H1 (cell line): ENCODE measurements at regions not wholly inside any gene's neighbourhood (a gene's known extent, or its start where the extent isn't known, plus 50 kb on each side); places are given as distances from the start of the nearest gene placed in this dataset.

Experiments
- CTCF ChIA-PET: fragments of 300-600 bp; sonication (Branson Sonifier 250); formaldehyde crosslinking; loops from one replicate; lab custom pipeline; 2021; ENCODE audit not compliant: partially characterized antibody; lab: Charles Lee
- POLR2A ChIA-PET: fragments of 300-600 bp; sonication (Branson Sonifier 250); formaldehyde crosslinking; loops from one replicate; lab custom pipeline; 2021; ENCODE audit warnings: inconsistent platforms; ENCODE audit not compliant: partially characterized antibody; lab: Charles Lee
- DNase-seq, 2 experiments: peaks; one replicate each; pipeline versions ENCODE4 v3.0.0 to v3.0.0-alpha.2; 2010 to 2022; ENCODE audit warnings: low spot score in 2 of 2, low read depth in 1 of 2, mixed read lengths in 1 of 2
- FAIRE-seq: peaks from 2 replicates; lab custom pipeline; 2011; peaks lifted over from hg19 to GRCh38; lab: Jason Lieb, UNC
- H2AFZ ChIP-seq: 2 replicates; pipeline ENCODE4 v1.8.1; 2012; ENCODE audit warnings: low read length, inconsistent platforms
- H2AK5ac ChIP-seq: 2 replicates; pipeline ENCODE4 v1.6.1; 2013; ENCODE audit warnings: low read depth, low read length
- H2BK120ac ChIP-seq: replicated peaks from 2 replicates; pipeline ENCODE3; 2013; ENCODE audit warnings: low read depth, low read length, inconsistent platforms
- H2BK12ac ChIP-seq: 2 replicates; pipeline ENCODE4 v1.6.1; 2013; ENCODE audit warnings: low read depth, low read length
- H2BK15ac ChIP-seq: 2 replicates; pipeline ENCODE4 v1.6.1; 2013; ENCODE audit warnings: low read length
- H2BK20ac ChIP-seq: 2 replicates; pipeline ENCODE4 v1.6.1; 2013; ENCODE audit warnings: low read length
- H2BK5ac ChIP-seq: 2 replicates; pipeline ENCODE4 v1.6.1; 2013; ENCODE audit warnings: low read depth, low read length
- H3K14ac ChIP-seq: 2 replicates; pipeline ENCODE4 v1.6.1; 2013; ENCODE audit warnings: inconsistent platforms; ENCODE audit not compliant: insufficient read length
- H3K18ac ChIP-seq: 2 replicates; pipeline ENCODE4 v1.6.1; 2013; ENCODE audit warnings: low read length; ENCODE audit errors: extremely low read depth
- H3K23ac ChIP-seq: 2 replicates; pipeline ENCODE4 v1.6.1; 2013; ENCODE audit warnings: inconsistent platforms; ENCODE audit not compliant: insufficient read length
- H3K23me2 ChIP-seq: 2 replicates; pipeline ENCODE4 v1.6.1; 2013; ENCODE audit warnings: low read depth, low read length
- H3K27ac ChIP-seq: 2 replicates; pipeline ENCODE4 v1.6.1; 2011; ENCODE audit warnings: low read depth, low read length, inconsistent platforms
- H3K27me3 ChIP-seq, 4 experiments: replicated peaks in 1 of 4; 1 replicate in 1 of 4; 2 replicates in 3 of 4; pipeline versions ENCODE4 v1.6.1 to v1.8.1; 2011 to 2013; ENCODE audit warnings: low read length in 3 of 4, mild to moderate bottlenecking in 3 of 4, inconsistent platforms in 2 of 4, mixed read lengths in 2 of 4, moderate library complexity in 1 of 4; ENCODE audit not compliant: control insufficient read depth in 3 of 4, insufficient read depth in 3 of 4; ENCODE audit errors: extremely low read depth in 1 of 4
- H3K36me3 ChIP-seq, 4 experiments: 2 replicates each; pipeline versions ENCODE4 v1.6.1 to v1.8.1; 2011 to 2013; ENCODE audit warnings: mild to moderate bottlenecking in 4 of 4, low read length in 3 of 4, moderate library complexity in 2 of 4, control low read depth in 1 of 4, inconsistent platforms in 1 of 4; ENCODE audit not compliant: insufficient read depth in 4 of 4, control insufficient read depth in 2 of 4
- H3K4ac ChIP-seq: replicated peaks from 2 replicates; pipeline ENCODE3; 2013; ENCODE audit warnings: low read length, low read depth, mixed read lengths, inconsistent platforms; ENCODE audit not compliant: insufficient read length
- H3K4me1 ChIP-seq, 4 experiments: replicated peaks in 1 of 4; 1 replicate in 1 of 4; 2 replicates in 3 of 4; pipeline versions ENCODE4 v1.6.1 to v1.8.1; 2011 to 2013; ENCODE audit warnings: low read length in 3 of 4, inconsistent platforms in 2 of 4, mixed read lengths in 1 of 4; ENCODE audit not compliant: insufficient read depth in 4 of 4, control insufficient read depth in 3 of 4
- H3K4me2 ChIP-seq, 2 experiments: 2 replicates each; pipeline versions ENCODE4 v1.6.1 to v1.8.1; 2011 to 2013; ENCODE audit warnings: low read depth in 2 of 2, low read length in 2 of 2, control low read depth in 1 of 2, inconsistent platforms in 1 of 2, mild to moderate bottlenecking in 1 of 2; ENCODE audit not compliant: insufficient read depth in 1 of 2
- H3K4me3 ChIP-seq, 4 experiments: fragments of 200-600, 300-600 bp in 1 of 4; sonication (generic), shearing (Covaris generic), sonication (Bioruptor Twin) in 1 of 4; 2 replicates each; pipeline versions ENCODE4 v1.5.1 to v1.8.1; 2011 to 2016; ENCODE audit warnings: low read length in 4 of 4, low read depth in 3 of 4, control low read depth in 2 of 4, inconsistent platforms in 2 of 4, mild to moderate bottlenecking in 2 of 4, mixed read lengths in 1 of 4, moderate library complexity in 1 of 4; ENCODE audit not compliant: insufficient read depth in 2 of 4; ENCODE audit errors: extremely low read depth in 1 of 4
- H3K56ac ChIP-seq: replicated peaks from 2 replicates; pipeline ENCODE3; 2013; ENCODE audit warnings: low read depth, mild to moderate bottlenecking, mixed read lengths, low read length, inconsistent platforms; ENCODE audit not compliant: insufficient read length
- H3K79me1 ChIP-seq: 2 replicates; pipeline ENCODE4 v1.6.1; 2013; ENCODE audit warnings: low read depth, low read length, control low read depth
- H3K79me2 ChIP-seq, 2 experiments: 2 replicates each; pipeline versions ENCODE4 v1.6.1 to v1.8.1; 2012 to 2013; ENCODE audit warnings: low read length in 2 of 2, mild to moderate bottlenecking in 2 of 2, inconsistent platforms in 1 of 2; ENCODE audit not compliant: insufficient read depth in 2 of 2, control insufficient read depth in 1 of 2
- H3K9ac ChIP-seq, 4 experiments: replicated peaks in 1 of 4; 1 replicate in 1 of 4; 2 replicates in 3 of 4; pipeline versions ENCODE4 v1.6.1 to v1.8.1; 2011 to 2013; ENCODE audit warnings: low read depth in 3 of 4, low read length in 3 of 4, control low read depth in 2 of 4, mild to moderate bottlenecking in 2 of 4, moderate library complexity in 2 of 4, inconsistent platforms in 1 of 4; ENCODE audit errors: extremely low read depth in 1 of 4
- H3K9me3 ChIP-seq, 2 experiments: 2 replicates each; pipeline versions ENCODE4 v1.6.1 to v1.8.1; 2012 to 2013; ENCODE audit warnings: mild to moderate bottlenecking in 2 of 2, moderate library complexity in 2 of 2, control low read depth in 1 of 2, inconsistent platforms in 1 of 2, low read depth in 1 of 2, low read length in 1 of 2, mixed read lengths in 1 of 2; ENCODE audit not compliant: insufficient read depth in 2 of 2
- H4K20me1 ChIP-seq, 2 experiments: replicated peaks in 1 of 2; 2 replicates each; pipeline versions ENCODE3 to v1.8.1; 2011 to 2013; ENCODE audit warnings: inconsistent platforms in 2 of 2, low read length in 2 of 2, mild to moderate bottlenecking in 1 of 2; ENCODE audit not compliant: insufficient read depth in 2 of 2, control insufficient read depth in 1 of 2
- H4K5ac ChIP-seq: 2 replicates; pipeline ENCODE4 v1.6.1; 2013; ENCODE audit warnings: low read length, low read depth, mixed read lengths, inconsistent platforms; ENCODE audit not compliant: insufficient read length
- H4K8ac ChIP-seq: 2 replicates; pipeline ENCODE4 v1.8.0; 2013; ENCODE audit warnings: mild to moderate bottlenecking, moderate library complexity, low read length, inconsistent platforms; ENCODE audit not compliant: insufficient read depth; ENCODE audit errors: extremely low read depth
- H4K91ac ChIP-seq: replicated peaks from 2 replicates; pipeline ENCODE3; 2013; ENCODE audit warnings: low read length, mixed read lengths, inconsistent platforms; ENCODE audit not compliant: insufficient read length
- BACH1 ChIP-seq: IDR thresholded peaks from 2 replicates; pipeline ENCODE4 v1.6.1; 2012; ENCODE audit warnings: low read length, improper control_type of control experiment
- CHD2 ChIP-seq: IDR thresholded peaks from 2 replicates; pipeline ENCODE4 v1.6.1; 2012; ENCODE audit warnings: low read length, improper control_type of control experiment
- JUN ChIP-seq: IDR thresholded peaks from 2 replicates; pipeline ENCODE4 v1.6.1; 2011; ENCODE audit warnings: low read depth, mild to moderate bottlenecking, improper control_type of control experiment, low read length
- PHF8 ChIP-seq: fragments of 200-600 bp; sonication (generic); conservative IDR thresholded peaks from 2 replicates; pipeline ENCODE4 v1.7.1; 2012; ENCODE audit warnings: low read depth, mild to moderate bottlenecking, inconsistent platforms, low read length, moderate library complexity
- SP2 ChIP-seq: IDR thresholded peaks from 2 replicates; pipeline ENCODE4 v1.6.1; 2012; ENCODE audit warnings: mild to moderate bottlenecking, low read length, inconsistent platforms
- SP4 ChIP-seq: IDR thresholded peaks from 2 replicates; pipeline ENCODE4 v1.6.1; 2012; ENCODE audit warnings: low read length, inconsistent platforms
- TAF1 ChIP-seq: IDR thresholded peaks from 2 replicates; pipeline ENCODE4 v1.6.1; 2011; ENCODE audit warnings: mild to moderate bottlenecking, low read depth, low read length
- WGBS, 2 experiments: shearing (Covaris generic) in 1 of 2; methylation state at CpG; one replicate each; pipeline versions ENCODE4 v1.1.6 to v1.1.7; 2013 to 2015; ENCODE audit warnings: low lambda C conversion rate in 2 of 2, mixed read lengths in 2 of 2, inconsistent platforms in 1 of 2, low coverage in 1 of 2, missing lambda C conversion rate in 1 of 2; ENCODE audit not compliant: insufficient replicate concordance in 2 of 2, insufficient coverage in 1 of 2, insufficient read length in 1 of 2; ENCODE audit errors: extremely low coverage in 1 of 2, missing lambda C conversion rate in 1 of 2; 5-methylcytosine and 5-hydroxymethylcytosine counted together

DNA sequence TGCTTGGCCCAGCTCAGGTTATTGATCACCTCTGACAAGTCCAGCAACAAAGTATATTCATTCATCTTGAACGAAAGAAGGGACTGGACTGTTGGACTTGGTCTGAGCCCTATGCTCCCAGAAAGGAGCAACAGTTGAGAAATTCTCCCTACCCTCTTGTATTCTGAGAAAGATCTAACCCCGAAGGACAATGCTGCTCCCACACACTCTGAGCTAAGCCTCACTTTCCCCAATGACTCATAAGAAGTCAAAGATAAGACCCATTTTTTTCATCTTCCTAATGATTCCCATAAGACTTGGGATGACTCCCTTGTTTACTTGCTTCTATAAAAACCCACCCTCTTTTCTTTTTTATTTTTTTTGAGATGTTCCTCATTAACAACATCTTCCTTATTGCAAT is 549.4 kb upstream of the MDFIC2 start:
- Histone ChIP-seq H2BK12ac (no peak overlapping the region), H3K14ac (no peak overlapping the region), H3K4me2 (no peak overlapping the region), H3K18ac (no peak overlapping the region), H3K79me2 (no peaks in the 10 kb centered on the region), H3K27me3 (peaks cover 0 to 1% (median 0%) of the 10 kb centered on the region in 4 experiments; a peak in 1 of 7 replicates), H3K4me1 (no peaks in the 10 kb centered on the region; a peak in 1 of 7 replicates), H4K8ac (no peak overlapping the region), H3K56ac (no peak overlapping the region), H2BK5ac (no peak overlapping the region), H2AK5ac (no peak overlapping the region), H4K91ac (no peak overlapping the region), H2BK120ac (no peak overlapping the region), H3K23me2 (no peaks in the 10 kb centered on the region), H3K36me3 (no peaks in the 10 kb centered on the region), H3K27ac (no peak overlapping the region), H3K4me3 (no peak overlapping the region), H3K9ac (no peak overlapping the region), H3K79me1 (no peaks in the 10 kb centered on the region), H4K5ac (no peak overlapping the region), H2BK20ac (no peak overlapping the region), H2AFZ (no peak overlapping the region), H2BK15ac (no peak overlapping the region), H3K9me3 (peaks cover 7 to 9% of the 10 kb centered on the region in 2 experiments; a peak in 3 of 4 replicates), H4K20me1 (no peaks in the 10 kb centered on the region), H3K23ac (no peak overlapping the region), H3K4ac (no peak overlapping the region)
- WGBS, 2 experiments, result 88% methylated on average over 2 of the region's 2 CpGs; no CpG with 5 or more reads in 1 of the 2 experiments
- FAIRE-seq (no peak), DNase-seq (no peak)
- TF ChIP-seq CHD2 (no peak), JUN (no peak), SP2 (no peak), BACH1 (no peak), PHF8 (no peak), TAF1 (no peak), SP4 (no peak)
- POLR2A ChIA-PET, result no interaction called here
- CTCF ChIA-PET, result interaction anchor here (0.9 kb wide), 1 partner anchor 24 kb away, joined by 3 read pairs; no protein-coding TSS in a partner anchor
